ENCODE measurements at regions not wholly inside any gene's neighbourhood (a gene's known extent, or its start where the extent isn't known, plus 50 kb on each side); places are given as distances from the start of the nearest gene placed in this dataset. TPM values are rescaled to one million over a fixed set of nuclear protein-coding genes. Genes with fewer than 3 reads are reported as not detected.

GRCh38 chr12:75564852-75565251 lies 53.4 kb upstream of the KRR1 start:
- intact Hi-C loops (cut with DNase I), result no loop called here
- 67 to 84% methylated on average over 4 of the region's 4 CpGs for WGBS, 2 donors
- H3K4me1 ChIP-seq, result no peaks in the 10 kb centered on the region
- no peak for TF ChIP-seq CTCF (IDR thresholded peaks at IDR 0.05)
- no peak for TF ChIP-seq POLR2A (IDR thresholded peaks at IDR 0.05)
- no peaks in the 10 kb centered on the region for H3K27me3 ChIP-seq
- H3K27ac ChIP-seq, result no peak overlapping the region
- no peak for ATAC-seq
- no peaks in the 10 kb centered on the region for H3K9me3 ChIP-seq
- no peak for DNase-seq
- H3K36me3 ChIP-seq (replicated peaks in 1 of 2; ENCODE audit: insufficient read depth in 1 of 2, low read depth in 2 of 2), result no peaks in the 10 kb centered on the region
- no peak overlapping the region for H3K4me3 ChIP-seq

GRCh38 chr12:75564398-75564797 lies 53.0 kb upstream of the KRR1 start:
- TF ChIP-seq CTCF (IDR thresholded peaks at IDR 0.05) (no peak), POLR2A (IDR thresholded peaks at IDR 0.05) (no peak)
- ATAC-seq (no peak), DNase-seq (no peak)
- Histone ChIP-seq H3K4me3 (no peak overlapping the region), H3K36me3 (replicated peaks in 1 of 2; ENCODE audit: insufficient read depth in 1 of 2, low read depth in 2 of 2) (no peaks in the 10 kb centered on the region), H3K27me3 (no peaks in the 10 kb centered on the region), H3K4me1 (no peaks in the 10 kb centered on the region), H3K27ac (no peak overlapping the region), H3K9me3 (no peaks in the 10 kb centered on the region)
- 70 to 76% methylated on average over 2 of the region's 2 CpGs for WGBS, 2 donors
- intact Hi-C loops (cut with DNase I), result no loop called here

- intact Hi-C loops (cut with DNase I), result no loop called here
- Histone ChIP-seq H3K27ac (no peak overlapping the region), H3K4me1 (no peaks in the 10 kb centered on the region), H3K36me3 (replicated peaks in 1 of 2; ENCODE audit: insufficient read depth in 1 of 2, low read depth in 2 of 2) (no peaks in the 10 kb centered on the region), H3K4me3 (no peak overlapping the region), H3K27me3 (no peaks in the 10 kb centered on the region), H3K9me3 (no peaks in the 10 kb centered on the region)
- 69 to 75% methylated on average over 2 of the region's 2 CpGs for WGBS, 2 donors
- TF ChIP-seq CTCF (IDR thresholded peaks at IDR 0.05), result no peak
- no peak for TF ChIP-seq POLR2A (IDR thresholded peaks at IDR 0.05)
- DNase-seq (no peak), ATAC-seq (no peak)
Measured at GRCh38 chr12:75563351-75563750, 51.9 kb upstream of the KRR1 start.

GRCh38 chr12:75561921-75562320 lies 50.5 kb upstream of the KRR1 start:
- WGBS, 2 donors, result 84 to 85% methylated on average over 7 of the region's 7 CpGs

More at GRCh38 chr12:75561921-75562320, 50.5 kb upstream of the KRR1 start:
- Histone ChIP-seq H3K4me3 (no peak overlapping the region), H3K36me3 (replicated peaks in 1 of 2; ENCODE audit: insufficient read depth in 1 of 2, low read depth in 2 of 2) (no peaks in the 10 kb centered on the region), H3K27ac (no peak overlapping the region), H3K27me3 (no peaks in the 10 kb centered on the region), H3K4me1 (no peaks in the 10 kb centered on the region), H3K9me3 (no peaks in the 10 kb centered on the region)
- no peak for ATAC-seq
- TF ChIP-seq CTCF (IDR thresholded peaks at IDR 0.05), result no peak
- TF ChIP-seq POLR2A (IDR thresholded peaks at IDR 0.05), result no peak
- intact Hi-C loops (cut with DNase I), result no loop called here
- DNase-seq, result no peak

Small RNA genes lying in the stretch of these regions (small RNA-seq; reads per million reads assigned to genes)
- gene AC011611.1 (not detected), gene AC011611.6 (not detected), gene RF00156 (not detected), gene RN7SL734P (not detected)

All from body of pancreas (tissue), 4 donors.